ENCODE measurements at regions not wholly inside any gene's neighbourhood (a gene's known extent, or its start where the extent isn't known, plus 50 kb on each side); places are given as distances from the start of the nearest gene placed in this dataset.
A peak's percentile ranks its signal among the peaks of the same experiment; 100 is the strongest.
"Not testable (repeated sequence)": the region's sequence is repeated elsewhere in the genome, so short reads cannot be mapped to it uniquely, and the experiment has no call there.

GRCh38 chr10:27388761-27389399, 115.2 kb upstream of the RAB18 start:
- POLR2A ChIA-PET = interaction anchor here (0.7 to 1.0 kb wide), 4 partner anchors 52 to 115 kb away, joined by 3 read pairs; partner anchors contain the start of gene RAB18
- Mint-ChIP-seq H3K4me1 (ENCODE audit: insufficient read depth, unreplicated experiment) (peaks cover 51% of the 10 kb centered on the region), H3K36me3 (ENCODE audit: insufficient read depth, unreplicated experiment) (no peaks in the 10 kb centered on the region), H3K4me3 (ENCODE audit: unreplicated experiment) (no peak overlapping the region), H3K9me3 (ENCODE audit: unreplicated experiment) (no peaks in the 10 kb centered on the region), H3K27me3 (ENCODE audit: insufficient read depth, unreplicated experiment) (no peaks in the 10 kb centered on the region), H3K27ac (ENCODE audit: low read depth, unreplicated experiment) (peak overlapping the region; percentile 62)
- TF ChIP-seq CTCF (IDR thresholded peaks at IDR 0.05; ENCODE audit: unreplicated experiment) = no peak
- intact Hi-C loops (cut with micrococcal nuclease) = no loop called here
- CTCF ChIA-PET = interaction anchor here (0.5 to 1.2 kb wide), 4 partner anchors 83 to 993 kb away, joined by 3 to 4 read pairs (median 3); no protein-coding TSS in a partner anchor
- no TSS peak for BruUV-seq (replicated peaks)
- peak; percentile 49 for DNase-seq (ENCODE audit: unreplicated experiment)

GRCh38 chr10:27383595-27384542, 120.2 kb upstream of the RAB18 start:
- Mint-ChIP-seq H3K27ac (ENCODE audit: low read depth, unreplicated experiment) (peak overlapping the region; percentile 50), H3K36me3 (ENCODE audit: insufficient read depth, unreplicated experiment) (no peaks in the 10 kb centered on the region), H3K27me3 (ENCODE audit: insufficient read depth, unreplicated experiment) (no peaks in the 10 kb centered on the region), H3K4me1 (ENCODE audit: insufficient read depth, unreplicated experiment) (peaks cover 22% of the 10 kb centered on the region), H3K4me3 (ENCODE audit: unreplicated experiment) (no peak overlapping the region), H3K9me3 (ENCODE audit: unreplicated experiment) (no peaks in the 10 kb centered on the region)
- CTCF ChIA-PET = interaction anchor here (0.7 kb wide), 1 partner anchor 11 kb away, joined by 3 read pairs; no protein-coding TSS in a partner anchor
- POLR2A ChIA-PET = interaction anchor here (1.0 to 1.8 kb wide), 3 partner anchors 9 to 57 kb away, joined by 4 to 6 read pairs (median 6); no protein-coding TSS in a partner anchor
- peak; percentile 73 for DNase-seq (ENCODE audit: unreplicated experiment)
- no TSS peak for BruUV-seq (replicated peaks)
- intact Hi-C loops (cut with micrococcal nuclease) = no loop called here
- no peak for TF ChIP-seq CTCF (IDR thresholded peaks at IDR 0.05; ENCODE audit: unreplicated experiment)

GRCh38 chr10:27382176-27382575, 121.9 kb upstream of the RAB18 start:
- Mint-ChIP-seq H3K4me3 (ENCODE audit: unreplicated experiment) (no peak overlapping the region), H3K4me1 (ENCODE audit: insufficient read depth, unreplicated experiment) (peaks cover 9% of the 10 kb centered on the region), H3K27me3 (ENCODE audit: insufficient read depth, unreplicated experiment) (no peaks in the 10 kb centered on the region), H3K36me3 (ENCODE audit: insufficient read depth, unreplicated experiment) (no peaks in the 10 kb centered on the region), H3K9me3 (ENCODE audit: unreplicated experiment) (no peaks in the 10 kb centered on the region), H3K27ac (ENCODE audit: low read depth, unreplicated experiment) (no peak overlapping the region)
- ChIA-PET CTCF (interaction anchor here (0.7 kb wide), 1 partner anchor 254 kb away, joined by 3 read pairs; no protein-coding TSS in a partner anchor), POLR2A (interaction anchor here (1.7 kb wide), 1 partner anchor 140 kb away, joined by 4 read pairs; no protein-coding TSS in a partner anchor)
- TF ChIP-seq CTCF (IDR thresholded peaks at IDR 0.05; ENCODE audit: unreplicated experiment) = no peak
- intact Hi-C loops (cut with micrococcal nuclease) = no loop called here
- no TSS peak for BruUV-seq (replicated peaks)
- no peak for DNase-seq (ENCODE audit: unreplicated experiment)

GRCh38 chr10:27380929-27381358, 123.2 kb upstream of the RAB18 start:
- Mint-ChIP-seq H3K27ac (ENCODE audit: low read depth, unreplicated experiment) (no peak overlapping the region), H3K36me3 (ENCODE audit: insufficient read depth, unreplicated experiment) (no peaks in the 10 kb centered on the region), H3K27me3 (ENCODE audit: insufficient read depth, unreplicated experiment) (no peaks in the 10 kb centered on the region), H3K4me1 (ENCODE audit: insufficient read depth, unreplicated experiment) (peaks cover 9% of the 10 kb centered on the region), H3K9me3 (ENCODE audit: unreplicated experiment) (no peaks in the 10 kb centered on the region), H3K4me3 (ENCODE audit: unreplicated experiment) (no peak overlapping the region)
- BruUV-seq (replicated peaks) = no TSS peak
- no peak for TF ChIP-seq CTCF (IDR thresholded peaks at IDR 0.05; ENCODE audit: unreplicated experiment)
- POLR2A ChIA-PET = interaction anchor here (0.9 to 1.7 kb wide), 2 partner anchors 59 to 139 kb away, joined by 3 to 4 read pairs; no protein-coding TSS in a partner anchor
- no peak for DNase-seq (ENCODE audit: unreplicated experiment)
- CTCF ChIA-PET = interaction anchor here (1.1 to 1.7 kb wide), 2 partner anchors 9 to 11 kb away, joined by 3 read pairs; no protein-coding TSS in a partner anchor
- intact Hi-C loops (cut with micrococcal nuclease) = no loop called here

- not testable (repeated sequence) for H3K4me1 Mint-ChIP-seq (ENCODE audit: insufficient read depth, unreplicated experiment); BruUV-seq (replicated peaks); H3K9me3 Mint-ChIP-seq (ENCODE audit: unreplicated experiment); H3K27ac Mint-ChIP-seq (ENCODE audit: low read depth, unreplicated experiment); H3K36me3 Mint-ChIP-seq (ENCODE audit: insufficient read depth, unreplicated experiment); H3K4me3 Mint-ChIP-seq (ENCODE audit: unreplicated experiment); DNase-seq (ENCODE audit: unreplicated experiment); H3K27me3 Mint-ChIP-seq (ENCODE audit: insufficient read depth, unreplicated experiment)
- intact Hi-C loops (cut with micrococcal nuclease) = loop anchor here (10.0 kb wide), 1 partner anchor 1006 kb away; no protein-coding TSS in a partner anchor
- ChIA-PET POLR2A (interaction anchor here (0.5 kb wide), 1 partner anchor 277 kb away, joined by 4 read pairs; no protein-coding TSS in a partner anchor), CTCF (interaction anchor here (0.6 kb wide), 2 partner anchors 228 to 875 kb away, joined by 3 to 4 read pairs; no protein-coding TSS in a partner anchor)
Measured at GRCh38 chr10:27379041-27379440, 125.1 kb upstream of the RAB18 start.
